Osteocyte (in vitro differentiated cells): ENCODE measurements at regions not wholly inside any gene's neighbourhood (a gene's known extent, or its start where the extent isn't known, plus 50 kb on each side); places are given as distances from the start of the nearest gene placed in this dataset.

Experiments
- DNase-seq: peaks from one replicate; pipeline ENCODE4 v3.0.0; 2021; ENCODE audit warnings: mixed read lengths; ENCODE audit not compliant: unreplicated experiment; ENCODE audit errors: extremely low spot score
- H3K27ac Mint-ChIP-seq: one replicate; pipeline ENCODE4 v1.8.0; 2021; ENCODE audit warnings: mild to moderate bottlenecking, mixed read lengths; ENCODE audit not compliant: unreplicated experiment
- H3K27me3 Mint-ChIP-seq: one replicate; pipeline ENCODE4 v1.8.0; 2021; ENCODE audit warnings: mixed read lengths; ENCODE audit not compliant: unreplicated experiment
- H3K36me3 Mint-ChIP-seq: one replicate; pipeline ENCODE4 v1.8.0; 2021; ENCODE audit warnings: mixed read lengths; ENCODE audit not compliant: unreplicated experiment
- H3K4me1 Mint-ChIP-seq: one replicate; pipeline ENCODE4 v1.8.0; 2021; ENCODE audit warnings: mixed read lengths; ENCODE audit not compliant: unreplicated experiment
- H3K4me3 Mint-ChIP-seq: one replicate; pipeline ENCODE4 v1.8.0; 2021; ENCODE audit warnings: mild to moderate bottlenecking, moderate library complexity, mixed read lengths; ENCODE audit not compliant: unreplicated experiment
- H3K9me3 Mint-ChIP-seq: one replicate; pipeline ENCODE4 v1.8.0; 2021; ENCODE audit warnings: mixed read lengths; ENCODE audit not compliant: unreplicated experiment
- CTCF ChIP-seq: fragments of 200-600 bp; sonication (generic); IDR thresholded peaks from 2 replicates; pipeline ENCODE4 v1.5.0; 2021; ENCODE audit warnings: antibody characterized with exemption, mild to moderate bottlenecking, moderate library complexity

GRCh38 chr1:5651964-5652821 is 340.0 kb downstream of the NPHP4 start:
- H3K4me3 Mint-ChIP-seq = no peak overlapping the region
- H3K9me3 Mint-ChIP-seq = peaks cover 32% of the 10 kb centered on the region
- no peak for DNase-seq
- H3K36me3 Mint-ChIP-seq = no peaks in the 10 kb centered on the region
- H3K4me1 Mint-ChIP-seq = no peaks in the 10 kb centered on the region
- TF ChIP-seq CTCF = no peak
- no peak overlapping the region for H3K27ac Mint-ChIP-seq
- no peaks in the 10 kb centered on the region for H3K27me3 Mint-ChIP-seq

- Mint-ChIP-seq H3K4me3 (no peak overlapping the region), H3K4me1 (no peaks in the 10 kb centered on the region), H3K27me3 (no peaks in the 10 kb centered on the region), H3K9me3 (peaks cover 31% of the 10 kb centered on the region), H3K27ac (no peak overlapping the region), H3K36me3 (no peaks in the 10 kb centered on the region)
- no peak for TF ChIP-seq CTCF
- no peak for DNase-seq
Observed at GRCh38 chr1:5651473-5651872, 340.8 kb downstream of the NPHP4 start.

GRCh38 chr1:5651027-5651410 is 341.2 kb downstream of the NPHP4 start:
- H3K4me1 Mint-ChIP-seq = no peaks in the 10 kb centered on the region
- H3K4me3 Mint-ChIP-seq = no peak overlapping the region
- no peak overlapping the region for H3K27ac Mint-ChIP-seq
- peak; percentile 69 for DNase-seq
- peaks cover 33% of the 10 kb centered on the region for H3K9me3 Mint-ChIP-seq
- no peaks in the 10 kb centered on the region for H3K27me3 Mint-ChIP-seq
- TF ChIP-seq CTCF = no peak
- no peaks in the 10 kb centered on the region for H3K36me3 Mint-ChIP-seq

GRCh38 chr1:5650283-5651026 is 341.8 kb downstream of the NPHP4 start:
- no peak overlapping the region for H3K4me3 Mint-ChIP-seq
- no peaks in the 10 kb centered on the region for H3K4me1 Mint-ChIP-seq
- no peak for TF ChIP-seq CTCF
- H3K9me3 Mint-ChIP-seq = peaks cover 33% of the 10 kb centered on the region
- H3K27ac Mint-ChIP-seq = no peak overlapping the region
- H3K27me3 Mint-ChIP-seq = no peaks in the 10 kb centered on the region
- DNase-seq = peak; percentile 81
- no peaks in the 10 kb centered on the region for H3K36me3 Mint-ChIP-seq

- no peaks in the 10 kb centered on the region for H3K4me1 Mint-ChIP-seq
- no peak overlapping the region for H3K4me3 Mint-ChIP-seq
- H3K27me3 Mint-ChIP-seq = no peaks in the 10 kb centered on the region
- TF ChIP-seq CTCF = no peak
- peak; percentile 78 for DNase-seq
- no peak overlapping the region for H3K27ac Mint-ChIP-seq
- peaks cover 31% of the 10 kb centered on the region for H3K9me3 Mint-ChIP-seq
- no peaks in the 10 kb centered on the region for H3K36me3 Mint-ChIP-seq
Observed at GRCh38 chr1:5649795-5650194, 342.4 kb downstream of the NPHP4 start.
